Right lobe of liver (tissue), 6 donors: ENCODE measurements at regions not wholly inside any gene's neighbourhood (a gene's known extent, or its start where the extent isn't known, plus 50 kb on each side); places are given as distances from the start of the nearest gene placed in this dataset.

Experiments used
- ATAC-seq, 4 donors: fragments of 200-7000 bp; cut with Tn5 transposase; one replicate each; pipeline ENCODE4 v1.9.1; 2020; ENCODE audit warnings: mild to moderate bottlenecking in 4 of 4, moderate library complexity in 4 of 4
- DNase-seq, 3 donors: peaks; one replicate each; pipeline ENCODE4 v3.0.0-alpha.2; 2020
- H3K27ac ChIP-seq, 3 donors: fragments of 200-600 bp; one replicate each; pipeline ENCODE4 v1.8.0; 2022
- H3K27me3 ChIP-seq, 2 donors: fragments of 200-600 bp; one replicate each; pipeline ENCODE4 v1.8.0; 2022
- H3K36me3 ChIP-seq, 4 donors: fragments of 200-600 bp; sonication (generic) in 1 of 4; one replicate each; pipeline versions ENCODE4 v1.5.1 to v1.8.0; 2017 to 2022; ENCODE audit warnings: control low read depth in 1 of 4
- H3K4me1 ChIP-seq, 4 donors: fragments of 200-600 bp; sonication (generic) in 1 of 4; one replicate each; pipeline versions ENCODE4 v1.5.1 to v1.8.0; 2017 to 2022; ENCODE audit warnings: control low read depth in 1 of 4
- H3K4me3 ChIP-seq, 3 donors: fragments of 200-600 bp; one replicate each; pipeline ENCODE4 v1.8.0; 2022
- H3K9me3 ChIP-seq, 4 donors: fragments of 200-600 bp; sonication (generic) in 1 of 4; one replicate each; pipeline versions ENCODE4 v1.5.1 to v1.8.0; 2017 to 2022; ENCODE audit warnings: control low read depth in 1 of 4
- CTCF ChIP-seq, 4 donors: fragments of 200-600 bp in 3 of 4; fragments of 450-650 bp in 1 of 4; IDR thresholded peaks; one replicate each; pipeline versions ENCODE4 v1.5.1 to v1.8.0; 2016 to 2022; ENCODE audit warnings: antibody characterized with exemption in 4 of 4, mild to moderate bottlenecking in 2 of 4
- POLR2A ChIP-seq: fragments of 450-650 bp; IDR thresholded peaks from one replicate; pipeline ENCODE4 v1.6.1; 2017; ENCODE audit warnings: antibody characterized with exemption, mild to moderate bottlenecking
- WGBS: methylation state at CpG from one replicate; pipeline ENCODE4 v1.1.6; 2018; ENCODE audit warnings: low coverage, low lambda C conversion rate; ENCODE audit not compliant: insufficient coverage; ENCODE audit errors: missing lambda C conversion rate; 5-methylcytosine and 5-hydroxymethylcytosine counted together
- intact Hi-C, 2 donors: fragments of 100-400 bp; cut with DNase I; formaldehyde crosslinking; loops; one replicate each; pipeline versions ENCODE4 v1.11.2 to v1.14.1; 2022
- donor health status: DM: no; HTN: yes; CAD: no.
- donor health status: DM: no; HTN: no; CAD: no.
- donor health status: DM: no; HTN: no; CAD: no.
- donor health status: DM: no; HTN: yes; CAD: no.
- donor health status: DM: no; HTN: yes; CAD: no.

- WGBS = 64% methylated on average over 10 of the region's 10 CpGs
These were observed 51.3 kb downstream of the OR10H4 start for GRCh38 chr19:16000024-16000663.

GRCh38 chr19:16001481-16002312 is 52.9 kb downstream of the OR10H4 start:
- no peaks in the 10 kb centered on the region for H3K27me3 ChIP-seq
- peaks cover 0 to 11% (median 0%) of the 10 kb centered on the region in 4 donors for H3K4me1 ChIP-seq
- 14% methylated on average over 6 of the region's 12 CpGs for WGBS
- no peaks in the 10 kb centered on the region for H3K36me3 ChIP-seq
- TF ChIP-seq CTCF (IDR thresholded peaks at IDR 0.05) = no peak
- TF ChIP-seq POLR2A = no peak
- no peaks in the 10 kb centered on the region for H3K9me3 ChIP-seq
- ATAC-seq (peak; percentile 87 to 95 (median 93)), DNase-seq (no peak)
- peak overlapping the region in 1 of 3 donors; percentile 13 for H3K27ac ChIP-seq
- intact Hi-C loops = no loop called here
- peak overlapping the region; percentile 18 to 39 (median 38) for H3K4me3 ChIP-seq

More at GRCh38 chr19:16000024-16000663, 51.3 kb downstream of the OR10H4 start:
- H3K27me3 ChIP-seq = no peaks in the 10 kb centered on the region
- H3K4me3 ChIP-seq = no peak overlapping the region
- no peak for TF ChIP-seq CTCF (IDR thresholded peaks at IDR 0.05)
- TF ChIP-seq POLR2A = no peak
- intact Hi-C loops = no loop called here
- no peaks in the 10 kb centered on the region for H3K9me3 ChIP-seq
- ATAC-seq (no peak), DNase-seq (no peak)
- H3K4me1 ChIP-seq = peaks cover 0 to 11% (median 0%) of the 10 kb centered on the region in 4 donors
- no peaks in the 10 kb centered on the region for H3K36me3 ChIP-seq
- no peak overlapping the region for H3K27ac ChIP-seq

- Histone ChIP-seq H3K27me3 (no peaks in the 10 kb centered on the region), H3K36me3 (no peaks in the 10 kb centered on the region), H3K9me3 (no peaks in the 10 kb centered on the region), H3K4me3 (peak overlapping the region in 2 of 3 donors; percentile 38 to 39), H3K27ac (no peak overlapping the region), H3K4me1 (peaks cover 0 to 11% (median 0%) of the 10 kb centered on the region in 4 donors)
- DNase-seq (no peak), ATAC-seq (peak in 3 of 4 donors; percentile 2 to 34 (median 21))
- 68% methylated on average over 9 of the region's 11 CpGs for WGBS
- intact Hi-C loops = no loop called here
- TF ChIP-seq POLR2A (no peak), CTCF (IDR thresholded peaks at IDR 0.05) (no peak)
These were observed 53.9 kb downstream of the OR10H4 start for GRCh38 chr19:16002406-16003384.

GRCh38 chr19:16003391-16003790 is 54.6 kb downstream of the OR10H4 start:
- Histone ChIP-seq H3K36me3 (no peaks in the 10 kb centered on the region), H3K9me3 (no peaks in the 10 kb centered on the region), H3K27me3 (no peaks in the 10 kb centered on the region), H3K4me3 (no peak overlapping the region), H3K27ac (no peak overlapping the region), H3K4me1 (peaks cover 0 to 11% (median 0%) of the 10 kb centered on the region in 4 donors)
- DNase-seq (no peak), ATAC-seq (no peak)
- no peak for TF ChIP-seq POLR2A
- TF ChIP-seq CTCF (IDR thresholded peaks at IDR 0.05) = no peak
- intact Hi-C loops = no loop called here
- 78% methylated on average over 3 of the region's 3 CpGs for WGBS
